ENCODE measurements at regions not wholly inside any gene's neighbourhood (a gene's known extent, or its start where the extent isn't known, plus 50 kb on each side); places are given as distances from the start of the nearest gene placed in this dataset.
"Not testable (repeated sequence)": the region's sequence is repeated elsewhere in the genome, so short reads cannot be mapped to it uniquely, and the experiment has no call there.

- H3K27ac Mint-ChIP-seq = not testable (repeated sequence)
These were observed 1473.4 kb upstream of the SEL1L start for GRCh38 chr14:83007052-83007451.

DNA sequence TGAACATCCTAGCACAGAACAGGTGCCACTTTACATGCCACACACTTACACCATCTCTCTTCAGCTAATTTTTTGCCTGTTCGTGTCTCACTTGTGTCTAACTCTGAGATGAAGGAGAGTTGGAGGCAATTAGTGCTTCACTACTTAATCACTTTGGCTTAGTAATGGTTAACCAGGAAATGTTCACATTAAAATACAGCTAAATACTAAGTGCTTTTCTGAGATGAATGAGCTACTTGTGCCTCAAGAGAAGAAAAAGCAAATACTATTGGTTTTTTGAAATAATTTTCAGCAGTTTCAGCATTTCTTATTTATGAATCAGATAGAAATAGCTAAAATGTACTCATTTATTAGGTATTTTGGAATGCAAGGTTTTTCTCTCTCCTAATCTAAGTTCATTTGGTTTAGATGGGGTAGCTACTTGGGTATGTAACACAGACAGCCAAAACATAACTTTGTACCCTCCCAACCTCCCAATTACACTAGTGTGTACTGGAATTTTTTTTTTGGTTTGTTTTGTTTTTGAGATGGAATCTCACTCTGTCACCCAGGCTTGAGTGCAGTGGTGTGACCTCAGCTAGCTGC, 1474.1 kb upstream of the SEL1L start:
- no peak overlapping the region for H3K27ac Mint-ChIP-seq
- no peak for DNase-seq
- ATAC-seq (replicated peaks in 1 of 2) = no peak
- H3K27me3 Mint-ChIP-seq (ENCODE audit: low read depth) = no peaks in the 10 kb centered on the region
- no peak overlapping the region for H3K4me3 Mint-ChIP-seq
- peaks cover 14 to 18% of the 10 kb centered on the region in 2 donors for H3K9me3 Mint-ChIP-seq
- H3K36me3 Mint-ChIP-seq (ENCODE audit: insufficient read depth in 2 of 2) = no peaks in the 10 kb centered on the region
- H3K4me1 Mint-ChIP-seq (ENCODE audit: low read depth) = no peaks in the 10 kb centered on the region

More at GRCh38 chr14:83007052-83007451, 1473.4 kb upstream of the SEL1L start:
- peaks cover 14 to 18% of the 10 kb centered on the region in 2 donors for H3K9me3 Mint-ChIP-seq
- H3K27me3 Mint-ChIP-seq (ENCODE audit: low read depth); H3K4me1 Mint-ChIP-seq (ENCODE audit: low read depth); H3K4me3 Mint-ChIP-seq; DNase-seq; H3K36me3 Mint-ChIP-seq (ENCODE audit: insufficient read depth in 2 of 2); ATAC-seq (replicated peaks in 1 of 2): not testable (repeated sequence)

GRCh38 chr14:83017296-83017695, 1483.6 kb upstream of the SEL1L start:
- no peak for DNase-seq
- Mint-ChIP-seq H3K27me3 (ENCODE audit: low read depth) (no peaks in the 10 kb centered on the region), H3K27ac (no peak overlapping the region), H3K4me1 (ENCODE audit: low read depth) (no peaks in the 10 kb centered on the region), H3K9me3 (peaks cover 14 to 18% of the 10 kb centered on the region in 2 donors), H3K4me3 (no peak overlapping the region), H3K36me3 (ENCODE audit: insufficient read depth in 2 of 2) (peaks cover 0 to 3% of the 10 kb centered on the region in 2 donors)
- no peak for ATAC-seq (replicated peaks in 1 of 2)

GRCh38 chr14:83019744-83020414, 1486.2 kb upstream of the SEL1L start:
- Mint-ChIP-seq H3K4me1 (ENCODE audit: low read depth) (no peaks in the 10 kb centered on the region), H3K9me3 (peaks cover 9 to 10% of the 10 kb centered on the region in 2 donors), H3K36me3 (ENCODE audit: insufficient read depth in 2 of 2) (peaks cover 0 to 4% of the 10 kb centered on the region in 2 donors), H3K27me3 (ENCODE audit: low read depth) (no peaks in the 10 kb centered on the region), H3K4me3 (no peak overlapping the region), H3K27ac (no peak overlapping the region)
- DNase-seq (no peak), ATAC-seq (replicated peaks in 1 of 2) (no peak)

DNA sequence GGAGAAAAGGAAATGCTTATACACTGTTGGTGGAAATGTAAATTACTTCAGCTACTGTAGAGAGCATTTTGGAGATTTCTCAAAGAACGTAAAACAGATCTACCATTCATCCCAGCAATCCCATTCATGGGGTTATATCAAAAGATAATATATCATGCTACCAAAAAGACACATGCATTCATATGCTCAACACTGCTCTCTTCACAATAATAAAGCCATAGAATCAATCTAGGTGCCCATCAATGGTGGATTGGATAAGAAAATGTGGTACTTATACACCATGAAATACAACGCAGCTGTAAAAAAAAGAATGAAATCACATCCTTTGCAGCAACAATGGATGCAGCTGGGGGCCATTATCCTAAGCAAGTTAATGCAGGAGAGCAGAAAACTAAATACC, 1487.7 kb upstream of the SEL1L start:
- H3K36me3 Mint-ChIP-seq (ENCODE audit: insufficient read depth in 2 of 2) = peaks cover 1 to 4% of the 10 kb centered on the region in 2 donors
- no peak for DNase-seq
- no peak overlapping the region for H3K27ac Mint-ChIP-seq
- H3K9me3 Mint-ChIP-seq = peaks cover 15 to 17% of the 10 kb centered on the region in 2 donors
- no peak overlapping the region for H3K4me3 Mint-ChIP-seq
- no peaks in the 10 kb centered on the region for H3K27me3 Mint-ChIP-seq (ENCODE audit: low read depth)
- no peaks in the 10 kb centered on the region for H3K4me1 Mint-ChIP-seq (ENCODE audit: low read depth)
- ATAC-seq (replicated peaks in 1 of 2) = no peak

- DNase-seq = no peak
- H3K9me3 Mint-ChIP-seq = peaks cover 12% of the 10 kb centered on the region in 2 donors
- ATAC-seq (replicated peaks in 1 of 2) = no peak
- H3K4me1 Mint-ChIP-seq (ENCODE audit: low read depth) = no peaks in the 10 kb centered on the region
- H3K27me3 Mint-ChIP-seq (ENCODE audit: low read depth) = no peaks in the 10 kb centered on the region
- peaks cover 1 to 4% of the 10 kb centered on the region in 2 donors for H3K36me3 Mint-ChIP-seq (ENCODE audit: insufficient read depth in 2 of 2)
- H3K4me3 Mint-ChIP-seq = no peak overlapping the region
- no peak overlapping the region for H3K27ac Mint-ChIP-seq
These were observed 1489.7 kb upstream of the SEL1L start for GRCh38 chr14:83023369-83023768.

DNA sequence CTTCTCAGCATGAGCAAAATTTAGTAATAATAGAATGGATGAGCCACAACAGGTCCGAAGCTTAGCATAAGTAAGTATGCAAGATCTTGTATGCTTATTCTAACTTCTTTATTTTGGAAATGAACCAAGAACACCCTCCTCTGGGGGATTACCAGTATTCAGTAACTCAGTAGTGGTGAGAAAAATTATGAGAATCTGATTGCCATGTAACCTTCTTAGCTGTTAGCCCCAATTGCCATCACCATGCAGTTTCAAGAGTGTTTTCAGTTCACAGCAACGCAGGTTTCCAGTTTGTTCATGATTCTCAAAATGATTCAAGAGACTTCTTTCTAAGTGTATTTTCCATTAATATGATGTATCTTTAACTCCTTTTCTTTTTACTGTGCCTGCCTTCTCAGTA, 1507.6 kb upstream of the SEL1L start:
- Mint-ChIP-seq H3K36me3 (ENCODE audit: insufficient read depth in 2 of 2) (peaks cover 0 to 2% of the 10 kb centered on the region in 2 donors), H3K4me1 (ENCODE audit: low read depth) (no peaks in the 10 kb centered on the region), H3K27me3 (ENCODE audit: low read depth) (no peaks in the 10 kb centered on the region), H3K4me3 (no peak overlapping the region), H3K27ac (no peak overlapping the region), H3K9me3 (peaks cover 7 to 25% of the 10 kb centered on the region in 2 donors)
- DNase-seq = no peak
- no peak for ATAC-seq (replicated peaks in 1 of 2)

- H3K4me1 Mint-ChIP-seq (ENCODE audit: low read depth) = no peaks in the 10 kb centered on the region
- H3K27me3 Mint-ChIP-seq (ENCODE audit: low read depth) = no peaks in the 10 kb centered on the region
- no peak overlapping the region for H3K27ac Mint-ChIP-seq
- DNase-seq (no peak), ATAC-seq (replicated peaks in 1 of 2) (no peak)
- H3K9me3 Mint-ChIP-seq = peaks cover 6 to 17% of the 10 kb centered on the region in 2 donors
- H3K4me3 Mint-ChIP-seq = no peak overlapping the region
- peaks cover 0 to 2% of the 10 kb centered on the region in 2 donors for H3K36me3 Mint-ChIP-seq (ENCODE audit: insufficient read depth in 2 of 2)
These were observed 1509.2 kb upstream of the SEL1L start for GRCh38 chr14:83042858-83043257.

DNA sequence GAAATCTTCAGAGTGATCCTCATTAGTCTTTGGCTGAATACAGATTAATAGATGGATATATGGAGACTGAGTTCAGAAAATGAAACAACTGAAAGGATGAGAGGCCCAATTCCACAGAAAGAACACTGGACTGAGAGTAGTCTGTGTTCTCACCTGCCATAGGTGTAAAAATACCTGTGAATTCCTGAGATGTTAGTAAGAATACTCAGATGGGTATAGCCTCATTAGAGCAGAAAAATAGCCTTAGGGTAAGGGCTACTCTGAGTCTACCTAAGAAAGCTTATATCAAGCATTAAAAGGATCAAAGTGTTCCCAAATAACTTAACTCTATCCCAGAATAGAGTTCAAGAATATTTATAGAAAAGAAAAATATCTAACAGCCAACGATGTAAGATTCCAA, 1510.3 kb upstream of the SEL1L start:
- ATAC-seq (replicated peaks in 1 of 2) (no peak), DNase-seq (no peak)
- Mint-ChIP-seq H3K27me3 (ENCODE audit: low read depth) (no peaks in the 10 kb centered on the region), H3K36me3 (ENCODE audit: insufficient read depth in 2 of 2) (peaks cover 0 to 2% of the 10 kb centered on the region in 2 donors), H3K4me3 (no peak overlapping the region), H3K9me3 (peaks cover 4 to 15% of the 10 kb centered on the region in 2 donors), H3K4me1 (ENCODE audit: low read depth) (no peaks in the 10 kb centered on the region), H3K27ac (no peak overlapping the region)

- no peak overlapping the region for H3K4me3 Mint-ChIP-seq
- DNase-seq (no peak), ATAC-seq (replicated peaks in 1 of 2) (no peak)
- H3K27ac Mint-ChIP-seq = no peak overlapping the region
- H3K36me3 Mint-ChIP-seq (ENCODE audit: insufficient read depth in 2 of 2) = peaks cover 1 to 4% of the 10 kb centered on the region in 2 donors
- H3K4me1 Mint-ChIP-seq (ENCODE audit: low read depth) = no peaks in the 10 kb centered on the region
- no peaks in the 10 kb centered on the region for H3K27me3 Mint-ChIP-seq (ENCODE audit: low read depth)
- peaks cover 3 to 12% of the 10 kb centered on the region in 2 donors for H3K9me3 Mint-ChIP-seq
These were observed 1513.6 kb upstream of the SEL1L start for GRCh38 chr14:83047059-83047830.

- H3K27ac Mint-ChIP-seq = no peak overlapping the region
- ATAC-seq (replicated peaks in 1 of 2) (no peak), DNase-seq (no peak)
- peaks cover 3 to 12% of the 10 kb centered on the region in 2 donors for H3K9me3 Mint-ChIP-seq
- no peaks in the 10 kb centered on the region for H3K4me1 Mint-ChIP-seq (ENCODE audit: low read depth)
- no peak overlapping the region for H3K4me3 Mint-ChIP-seq
- H3K27me3 Mint-ChIP-seq (ENCODE audit: low read depth) = no peaks in the 10 kb centered on the region
- H3K36me3 Mint-ChIP-seq (ENCODE audit: insufficient read depth in 2 of 2) = peaks cover 1 to 2% of the 10 kb centered on the region in 2 donors
These were observed 1519.5 kb upstream of the SEL1L start for GRCh38 chr14:83053022-83053710.

DNA sequence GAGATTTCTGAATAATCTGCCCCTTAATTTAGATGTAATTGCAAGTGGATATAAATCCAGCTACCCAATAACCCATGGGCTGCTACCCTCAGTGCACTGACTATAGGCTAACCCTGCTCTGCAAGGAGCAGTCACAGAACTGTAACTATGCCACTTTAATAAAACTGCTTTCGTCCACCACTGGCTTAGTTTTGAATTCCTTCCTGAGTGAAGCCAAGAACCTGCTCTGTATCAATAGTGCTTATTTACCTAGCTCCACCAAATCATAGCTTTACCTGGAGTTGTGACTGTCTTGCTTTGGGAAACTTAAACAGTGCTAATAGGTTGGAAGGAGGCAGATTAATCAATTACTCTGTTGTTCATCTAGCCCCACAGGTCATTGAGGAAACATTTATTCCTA, 1524.4 kb upstream of the SEL1L start:
- no peak overlapping the region for H3K4me3 Mint-ChIP-seq
- ATAC-seq (replicated peaks in 1 of 2) (no peak), DNase-seq (no peak)
- H3K27me3 Mint-ChIP-seq (ENCODE audit: low read depth) = no peaks in the 10 kb centered on the region
- no peaks in the 10 kb centered on the region for H3K4me1 Mint-ChIP-seq (ENCODE audit: low read depth)
- H3K9me3 Mint-ChIP-seq = peaks cover 6 to 10% of the 10 kb centered on the region in 2 donors
- H3K27ac Mint-ChIP-seq = no peak overlapping the region
- H3K36me3 Mint-ChIP-seq (ENCODE audit: insufficient read depth in 2 of 2) = peaks cover 0 to 2% of the 10 kb centered on the region in 2 donors

Measured in activated T-cell treated with anti-CD3 and anti-CD28 coated beads, Interleukin-2, amount 50 U/mL, for 72 hours (primary cell).